ENCODE measurements at regions not wholly inside any gene's neighbourhood (a gene's known extent, or its start where the extent isn't known, plus 50 kb on each side); places are given as distances from the start of the nearest gene placed in this dataset.

DNA sequence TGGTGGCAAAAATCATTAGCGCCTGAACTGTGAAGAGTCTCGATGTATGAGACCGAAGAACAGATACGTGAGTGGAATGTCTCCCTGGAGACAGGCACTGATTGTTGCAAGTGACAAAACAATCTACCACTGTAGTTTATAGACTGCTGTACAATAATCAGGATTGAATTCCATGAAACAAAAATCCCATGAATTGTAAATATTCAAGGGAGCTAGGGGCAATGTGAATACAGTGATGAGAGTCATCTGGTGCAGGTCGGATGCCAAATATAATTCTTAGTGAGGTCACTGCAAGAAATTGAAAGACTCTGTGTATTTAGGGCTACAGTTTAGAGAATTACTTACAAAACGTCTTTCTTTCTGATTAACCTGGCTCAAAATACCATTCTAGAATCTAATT is 594.4 kb upstream of the VSTM2A start:
- H3K79me2 ChIP-seq (ENCODE audit: control insufficient read depth, insufficient read depth, low read length): no peaks in the 10 kb centered on the region
- CTCF ChIA-PET: no interaction called here
- no peak overlapping the region for H3K27ac ChIP-seq (ENCODE audit: insufficient read depth, low read depth, low read length)
- no peak overlapping the region for H3K9ac ChIP-seq (replicated peaks; ENCODE audit: extremely low read depth, insufficient read depth, low read length)
- BruUV-seq (replicated peaks): no TSS peak
- no peak for TF ChIP-seq JUN (IDR thresholded peaks at IDR 0.05; ENCODE audit: borderline replicate concordance, insufficient read depth, insufficient read length, low read depth)
- no peak for TF ChIP-seq FOS (IDR thresholded peaks at IDR 0.05; ENCODE audit: borderline replicate concordance, insufficient read depth, low read length)
- TF ChIP-seq POLR2A (IDR thresholded peaks at IDR 0.05; ENCODE audit: low read depth, low read length): no peak
- TF ChIP-seq, protein P1, sequence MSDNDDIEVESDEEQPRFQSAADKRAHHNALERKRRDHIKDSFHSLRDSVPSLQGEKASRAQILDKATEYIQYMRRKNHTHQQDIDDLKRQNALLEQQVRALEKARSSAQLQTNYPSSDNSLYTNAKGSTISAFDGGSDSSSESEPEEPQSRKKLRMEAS (IDR thresholded peaks at IDR 0.05; ENCODE audit: insufficient read depth, insufficient read length): no peak
- TF ChIP-seq MYC (IDR thresholded peaks at IDR 0.05; ENCODE audit: low read depth, low read length): no peak
- TF ChIP-seq GATA2 (IDR thresholded peaks at IDR 0.05; ENCODE audit: insufficient read depth, insufficient read length, low read depth, low read length): no peak
- TF ChIP-seq POLR2AphosphoS5 (IDR thresholded peaks at IDR 0.05; ENCODE audit: insufficient read depth, low read depth, low read length): no peak
- TF ChIP-seq, protein P2, sequence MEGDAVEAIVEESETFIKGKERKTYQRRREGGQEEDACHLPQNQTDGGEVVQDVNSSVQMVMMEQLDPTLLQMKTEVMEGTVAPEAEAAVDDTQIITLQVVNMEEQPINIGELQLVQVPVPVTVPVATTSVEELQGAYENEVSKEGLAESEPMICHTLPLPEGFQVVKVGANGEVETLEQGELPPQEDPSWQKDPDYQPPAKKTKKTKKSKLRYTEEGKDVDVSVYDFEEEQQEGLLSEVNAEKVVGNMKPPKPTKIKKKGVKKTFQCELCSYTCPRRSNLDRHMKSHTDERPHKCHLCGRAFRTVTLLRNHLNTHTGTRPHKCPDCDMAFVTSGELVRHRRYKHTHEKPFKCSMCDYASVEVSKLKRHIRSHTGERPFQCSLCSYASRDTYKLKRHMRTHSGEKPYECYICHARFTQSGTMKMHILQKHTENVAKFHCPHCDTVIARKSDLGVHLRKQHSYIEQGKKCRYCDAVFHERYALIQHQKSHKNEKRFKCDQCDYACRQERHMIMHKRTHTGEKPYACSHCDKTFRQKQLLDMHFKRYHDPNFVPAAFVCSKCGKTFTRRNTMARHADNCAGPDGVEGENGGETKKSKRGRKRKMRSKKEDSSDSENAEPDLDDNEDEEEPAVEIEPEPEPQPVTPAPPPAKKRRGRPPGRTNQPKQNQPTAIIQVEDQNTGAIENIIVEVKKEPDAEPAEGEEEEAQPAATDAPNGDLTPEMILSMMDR (IDR thresholded peaks at IDR 0.05; ENCODE audit: extremely low read depth in 1 of 2, insufficient read depth in 1 of 2, low read depth in 1 of 2, low read length in 2 of 2): no peak
- no peak for TF ChIP-seq EZH2 (IDR thresholded peaks at IDR 0.05; ENCODE audit: borderline replicate concordance, low read depth, low read length, severe bottlenecking)
- no peaks in the 10 kb centered on the region for H4K20me1 ChIP-seq (replicated peaks; ENCODE audit: control insufficient read depth, extremely low read depth, insufficient read depth, low read length)
- H3K9me3 ChIP-seq (replicated peaks; ENCODE audit: control insufficient read depth, insufficient read depth, low read length): peaks cover 2% of the 10 kb centered on the region
- dilution Hi-C loops (cut with MboI; ENCODE audit: extremely low pct_ligation_motif_present, low sequenced_read_pairs) (no loop called here), intact Hi-C loops (cut with micrococcal nuclease) (no loop called here)
- H3K4me3 ChIP-seq (replicated peaks in 1 of 3; ENCODE audit: insufficient read depth in 1 of 3, low read depth in 1 of 3, low read length in 3 of 3): no peak overlapping the region
- H3K27me3 ChIP-seq (ENCODE audit: control insufficient read depth in 2 of 2, insufficient read depth in 2 of 2, low read length in 2 of 2): no peaks in the 10 kb centered on the region
- no peaks in the 10 kb centered on the region for H3K9me1 ChIP-seq (replicated peaks; ENCODE audit: control insufficient read depth, extremely low read depth, insufficient read depth, low read length)
- no peaks in the 10 kb centered on the region for H3K4me1 ChIP-seq (ENCODE audit: control insufficient read depth, extremely low read depth, insufficient read depth, low read length)
- no peak for DNase-seq (ENCODE audit: low read depth, low spot score)
- no peak for FAIRE-seq
- no peak overlapping the region for H2AFZ ChIP-seq (ENCODE audit: low read depth, low read length)
- H3K4me2 ChIP-seq (ENCODE audit: insufficient read depth, low read length): no peak overlapping the region
- no peaks in the 10 kb centered on the region for H3K36me3 ChIP-seq (ENCODE audit: control insufficient read depth in 2 of 2, extremely low read depth in 1 of 2, insufficient read depth in 2 of 2, low read length in 2 of 2)
- POLR2A ChIA-PET: no interaction called here

Data from endothelial cell of umbilical vein (primary cell).